AG10803 (cell line): ENCODE measurements at regions not wholly inside any gene's neighbourhood (a gene's known extent, or its start where the extent isn't known, plus 50 kb on each side); places are given as distances from the start of the nearest gene placed in this dataset.

Experiments
- DNase-seq: peaks from one replicate; pipeline ENCODE4 v3.0.0; 2010; ENCODE audit warnings: low read depth
- H3K4me3 ChIP-seq: 2 replicates; pipeline ENCODE4 v1.5.1; 2011; ENCODE audit warnings: mild to moderate bottlenecking, low read length, control low read depth
- TF ChIP-seq, protein P1 (sequence below): conservative IDR thresholded peaks from 2 replicates; pipeline ENCODE4 v1.5.1; 2011; ENCODE audit warnings: mild to moderate bottlenecking, low read length, control low read depth, inconsistent platforms

DNA sequence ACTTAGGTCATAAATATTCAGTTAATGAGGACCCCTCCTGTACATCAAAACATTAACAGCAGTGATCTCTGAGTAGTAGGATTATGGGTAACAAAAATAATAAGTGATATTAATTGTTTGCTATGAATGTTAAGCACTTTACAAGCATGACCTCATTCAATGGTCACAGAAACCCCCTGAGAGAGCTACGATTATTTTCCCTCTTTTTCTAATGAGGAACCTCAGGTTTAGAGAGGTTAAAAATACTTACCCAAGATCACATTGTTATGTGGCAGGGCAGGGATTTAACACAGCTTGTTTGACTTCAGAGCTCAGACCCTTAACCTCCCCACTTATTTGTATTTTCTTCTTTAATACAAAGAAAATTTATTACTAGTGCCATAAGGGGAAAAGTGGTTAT is 228.2 kb downstream of the TBL1XR1 start:
- TF ChIP-seq, protein P1, sequence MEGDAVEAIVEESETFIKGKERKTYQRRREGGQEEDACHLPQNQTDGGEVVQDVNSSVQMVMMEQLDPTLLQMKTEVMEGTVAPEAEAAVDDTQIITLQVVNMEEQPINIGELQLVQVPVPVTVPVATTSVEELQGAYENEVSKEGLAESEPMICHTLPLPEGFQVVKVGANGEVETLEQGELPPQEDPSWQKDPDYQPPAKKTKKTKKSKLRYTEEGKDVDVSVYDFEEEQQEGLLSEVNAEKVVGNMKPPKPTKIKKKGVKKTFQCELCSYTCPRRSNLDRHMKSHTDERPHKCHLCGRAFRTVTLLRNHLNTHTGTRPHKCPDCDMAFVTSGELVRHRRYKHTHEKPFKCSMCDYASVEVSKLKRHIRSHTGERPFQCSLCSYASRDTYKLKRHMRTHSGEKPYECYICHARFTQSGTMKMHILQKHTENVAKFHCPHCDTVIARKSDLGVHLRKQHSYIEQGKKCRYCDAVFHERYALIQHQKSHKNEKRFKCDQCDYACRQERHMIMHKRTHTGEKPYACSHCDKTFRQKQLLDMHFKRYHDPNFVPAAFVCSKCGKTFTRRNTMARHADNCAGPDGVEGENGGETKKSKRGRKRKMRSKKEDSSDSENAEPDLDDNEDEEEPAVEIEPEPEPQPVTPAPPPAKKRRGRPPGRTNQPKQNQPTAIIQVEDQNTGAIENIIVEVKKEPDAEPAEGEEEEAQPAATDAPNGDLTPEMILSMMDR, result no peak
- H3K4me3 ChIP-seq, result no peak overlapping the region
- no peak for DNase-seq

DNA sequence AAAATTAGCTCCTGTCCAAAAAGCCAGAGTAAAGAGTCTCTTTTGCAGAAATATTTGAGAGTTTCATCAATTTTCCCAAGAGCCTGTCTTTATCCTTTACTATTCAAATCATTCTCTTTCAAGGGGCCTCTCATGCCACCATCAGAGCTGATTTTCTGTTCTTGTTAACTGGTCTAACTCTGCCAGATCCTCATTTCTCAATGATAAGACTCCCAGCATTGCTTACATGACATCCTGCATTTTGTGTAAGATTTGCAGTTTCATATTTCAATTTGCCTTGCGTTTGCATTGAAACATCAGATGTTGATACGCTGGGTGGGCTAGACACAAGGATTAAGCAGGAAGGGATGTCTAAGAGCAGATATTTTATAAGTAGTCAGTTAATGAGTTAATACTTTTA is 228.7 kb downstream of the TBL1XR1 start:
- TF ChIP-seq, protein P1, result no peak

DNA sequence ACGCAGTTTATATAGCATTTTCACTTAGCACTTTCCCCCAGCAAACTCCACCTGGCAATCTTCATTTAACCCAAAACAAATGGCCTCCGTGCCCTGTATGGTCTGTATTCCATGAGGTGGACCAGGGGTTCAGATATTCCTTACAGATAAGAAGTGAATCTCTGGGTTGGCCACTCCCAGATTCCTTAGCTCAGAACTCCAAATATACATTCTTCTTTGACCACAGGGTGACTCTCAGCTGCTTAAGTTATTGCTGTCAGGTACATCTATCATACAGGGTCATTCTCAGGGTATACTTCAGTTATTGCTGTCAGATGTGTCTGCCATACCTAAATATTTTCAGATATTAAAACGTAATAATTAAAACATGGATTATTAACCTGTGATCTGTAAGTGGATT is 229.8 kb downstream of the TBL1XR1 start:
- no peak overlapping the region for H3K4me3 ChIP-seq
- DNase-seq, result peak; percentile 18
- TF ChIP-seq, protein P1, result no peak

More for the DNA sequence above, 228.7 kb downstream of the TBL1XR1 start:
- DNase-seq, result no peak
- no peak overlapping the region for H3K4me3 ChIP-seq

- no peak overlapping the region for H3K4me3 ChIP-seq
- DNase-seq, result no peak
- TF ChIP-seq, protein P1, result no peak
Measured at GRCh38 chr3:176964661-176965060, 232.6 kb downstream of the TBL1XR1 start.

DNA sequence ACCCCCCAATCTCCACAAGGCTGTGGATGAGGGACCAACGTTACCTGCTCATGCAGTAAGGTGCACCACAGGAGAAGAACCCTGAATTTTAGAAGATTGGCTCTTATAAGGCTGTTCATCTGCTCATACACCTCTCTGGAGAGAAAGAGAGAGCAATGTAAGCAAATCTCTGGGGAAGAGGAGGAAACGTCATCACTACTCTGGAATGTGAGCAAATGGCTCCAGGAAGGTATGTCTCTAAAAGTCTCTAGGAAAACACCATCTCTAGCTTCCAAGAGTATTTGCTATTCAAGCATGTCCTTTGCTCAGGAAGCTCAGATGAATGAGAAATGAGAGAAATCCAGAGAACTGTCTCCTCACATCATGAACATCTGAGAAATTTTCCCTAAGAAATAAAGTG is 235.4 kb downstream of the TBL1XR1 start:
- no peak overlapping the region for H3K4me3 ChIP-seq
- peak; percentile 23 for DNase-seq
- TF ChIP-seq, protein P1, result no peak

- DNase-seq, result no peak
- H3K4me3 ChIP-seq, result no peak overlapping the region
- TF ChIP-seq, protein P1, result no peak
Measured at GRCh38 chr3:176959867-176960266, 237.4 kb downstream of the TBL1XR1 start.

- TF ChIP-seq, protein P1, result no peak
- no peak for DNase-seq
- no peak overlapping the region for H3K4me3 ChIP-seq
Measured at GRCh38 chr3:176958560-176958959, 238.7 kb downstream of the TBL1XR1 start.
